Heart right ventricle (tissue), 16 donors: ENCODE measurements at regions not wholly inside any gene's neighbourhood (a gene's known extent, or its start where the extent isn't known, plus 50 kb on each side); places are given as distances from the start of the nearest gene placed in this dataset.

ENCODE experiments used
- ATAC-seq, 8 donors: fragments of 200-7000 bp; cut with Tn5 transposase; one replicate each; pipeline ENCODE4 v1.9.1; 2020; ENCODE audit warnings: mild to moderate bottlenecking in 8 of 8, moderate library complexity in 8 of 8, moderate number of reproducible peaks in 1 of 8
- DNase-seq, 2 donors: peaks; one replicate each; pipeline ENCODE4 v3.0.0-alpha.2; 2020
- H3K27ac ChIP-seq, 10 donors: fragments of 200-600 bp; sonication (generic) in 2 of 10; one replicate each; pipeline versions ENCODE4 v1.5.0 to v1.8.0; 2020 to 2022; ENCODE audit warnings: mild to moderate bottlenecking in 3 of 10
- H3K27me3 ChIP-seq, 7 donors: fragments of 200-600 bp; one replicate each; pipeline ENCODE4 v1.8.0; 2021 to 2022; ENCODE audit warnings: mild to moderate bottlenecking in 2 of 7
- H3K36me3 ChIP-seq, 9 donors: fragments of 200-600 bp; sonication (generic) in 1 of 9; one replicate each; pipeline versions ENCODE4 v1.5.0 to v1.8.0; 2020 to 2022; ENCODE audit warnings: mild to moderate bottlenecking in 2 of 9
- H3K4me1 ChIP-seq, 9 donors: fragments of 200-600 bp; sonication (generic) in 1 of 9; one replicate each; pipeline versions ENCODE4 v1.5.0 to v1.8.0; 2020 to 2022; ENCODE audit warnings: mild to moderate bottlenecking in 4 of 9
- H3K4me3 ChIP-seq, 10 donors: fragments of 200-600 bp; sonication (generic) in 2 of 10; one replicate each; pipeline versions ENCODE4 v1.5.0 to v1.8.0; 2020 to 2022; ENCODE audit warnings: mild to moderate bottlenecking in 7 of 10, moderate library complexity in 2 of 10
- H3K9me3 ChIP-seq, 11 donors: fragments of 200-600 bp in 10 of 11; sonication (generic) in 2 of 11; one replicate each; pipeline versions ENCODE4 v1.5.0 to v1.8.0; 2013 to 2022; ENCODE audit warnings: mild to moderate bottlenecking in 2 of 11, control low read depth in 1 of 11, moderate library complexity in 1 of 11
- CTCF ChIP-seq, 9 donors: fragments of 200-600 bp; sonication (generic) in 2 of 9; IDR thresholded peaks; one replicate each; pipeline versions ENCODE4 v1.5.0 to v1.8.0; 2021 to 2022; ENCODE audit warnings: antibody characterized with exemption in 9 of 9, mild to moderate bottlenecking in 5 of 9, moderate library complexity in 1 of 9
- WGBS, 2 donors: extraction: QIAGEN DNeasy Blood & Tissue Kit; methylation state at CpG; one replicate each; pipeline ENCODE4 v1.1.7; 2013; ENCODE audit warnings: inconsistent platforms in 1 of 2; 5-methylcytosine and 5-hydroxymethylcytosine counted together
- intact Hi-C, 10 donors: fragments of 100-400 bp; cut with DNase I; formaldehyde crosslinking; loops; one replicate each; pipeline versions ENCODE4 v1.11.1 to v1.14.2; 2022
- donor health status: Arrhythmogenic right ventricular cardiomyopathy.
- donor health status: ischemic (EF 13 %, LVEDD 7.1; RV severe dilation, severe dysfunction).
- donor health status: healthy with polysubstance abuse.
- donor health status: DM: no; HTN: yes; CAD: no.
- donor health status: DM: no; HTN: no; CAD: no.
- donor health status: ischemic (EF 25% LVEDD 6.9; RV normal size, moderate dysfunction).
- donor health status: ischemic (EF 25% LVEDD 5.7; RV mildly dilated, moderate dysfunction).
- donor health status: healthy.
- donor health status: DM: yes; HTN: yes; CAD: no.
- donor health status: Ischemic cardiomyopathy.
- donor health status: ischemic (EF 35%, LVEDD 5.7; RV mildly dilated, moderate dysfunction).
- donor health status: nonischemic (EF 11% LVEDD 7.7; RV severe dilation, severe dysfunction).
- donor health status: DM: yes; HTN: yes; CAD: no.
- donor health status: PGD.
- donor health status: ischemic (EF 29% LVEDD 5.4; RV normal size, mild dysfunction).
- donor health status: nonischemic (EF 23%, LVEDD 6.1; RV moderate dilation, normal function).

- WGBS, 2 donors: 51 to 54% methylated on average over 5 of the region's 5 CpGs
- no peak for ATAC-seq
- no peak for DNase-seq
- H3K4me1 ChIP-seq: no peaks in the 10 kb centered on the region
- H3K36me3 ChIP-seq: no peaks in the 10 kb centered on the region
- intact Hi-C loops: no loop called here
- H3K27me3 ChIP-seq: peaks cover 0 to 6% (median 0%) of the 10 kb centered on the region in 7 donors
- no peak overlapping the region for H3K4me3 ChIP-seq
- TF ChIP-seq CTCF (IDR thresholded peaks at IDR 0.05): no peak
- H3K27ac ChIP-seq: no peak overlapping the region
- H3K9me3 ChIP-seq: no peaks in the 10 kb centered on the region
Observed at GRCh38 chr5:152118676-152119470, 194.2 kb upstream of the GLRA1 start.

GRCh38 chr5:152116934-152117333 lies 192.3 kb upstream of the GLRA1 start:
- Histone ChIP-seq H3K27me3 (peaks cover 0 to 6% (median 0%) of the 10 kb centered on the region in 7 donors), H3K4me3 (no peak overlapping the region), H3K36me3 (no peaks in the 10 kb centered on the region), H3K27ac (no peak overlapping the region), H3K9me3 (no peaks in the 10 kb centered on the region), H3K4me1 (no peaks in the 10 kb centered on the region)
- TF ChIP-seq CTCF (IDR thresholded peaks at IDR 0.05): no peak
- ATAC-seq: no peak
- WGBS, 2 donors: 80 to 88% methylated on average over 3 of the region's 3 CpGs
- intact Hi-C loops: no loop called here
- DNase-seq: no peak

- WGBS, 2 donors: 47 to 60% methylated on average over 2 of the region's 2 CpGs
- Histone ChIP-seq H3K9me3 (no peaks in the 10 kb centered on the region), H3K4me1 (no peaks in the 10 kb centered on the region), H3K36me3 (no peaks in the 10 kb centered on the region), H3K27ac (no peak overlapping the region), H3K27me3 (peaks cover 0 to 3% (median 0%) of the 10 kb centered on the region in 7 donors), H3K4me3 (no peak overlapping the region)
- ATAC-seq (no peak), DNase-seq (no peak)
- intact Hi-C loops: no loop called here
- no peak for TF ChIP-seq CTCF (IDR thresholded peaks at IDR 0.05)
Observed at GRCh38 chr5:152113401-152113800, 188.8 kb upstream of the GLRA1 start.

- Histone ChIP-seq H3K27ac (no peak overlapping the region), H3K36me3 (no peaks in the 10 kb centered on the region), H3K4me3 (no peak overlapping the region), H3K27me3 (peaks cover 0 to 5% (median 0%) of the 10 kb centered on the region in 7 donors), H3K9me3 (no peaks in the 10 kb centered on the region), H3K4me1 (no peaks in the 10 kb centered on the region)
- intact Hi-C loops: no loop called here
- TF ChIP-seq CTCF (IDR thresholded peaks at IDR 0.05): no peak
- 29 to 33% methylated on average over 3 of the region's 3 CpGs for WGBS, 2 donors
- no peak for DNase-seq
- ATAC-seq: no peak
Observed at GRCh38 chr5:152107220-152107619, 182.6 kb upstream of the GLRA1 start.
